ENCODE measurements at regions not wholly inside any gene's neighbourhood (a gene's known extent, or its start where the extent isn't known, plus 50 kb on each side); places are given as distances from the start of the nearest gene placed in this dataset.
A peak's percentile ranks its signal among the peaks of the same experiment; 100 is the strongest.

DNA sequence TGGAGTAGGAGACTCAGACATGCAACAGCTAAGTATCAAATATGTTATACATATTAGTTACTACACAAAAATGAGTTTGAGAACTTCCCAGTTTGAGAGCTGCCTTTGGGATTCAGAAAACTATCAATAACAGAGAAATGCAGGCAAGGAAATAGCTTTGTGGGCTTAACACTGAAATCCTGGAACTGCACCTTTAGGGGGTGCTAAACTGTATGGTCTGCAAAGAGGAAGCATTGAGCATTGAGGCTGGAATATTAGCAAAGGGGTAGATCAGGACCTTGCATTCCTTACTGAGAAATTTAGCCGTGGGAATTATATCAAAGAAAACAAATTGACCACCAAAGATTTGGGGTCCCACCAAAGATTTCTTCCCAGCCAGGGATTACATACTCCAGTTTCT, 580.0 kb downstream of the ZNF385D start:
- Mint-ChIP-seq H3K27ac (peak overlapping the region in 2 of 3 experiments; percentile 49 to 54), H3K36me3 (ENCODE audit: low read depth) (no peaks in the 10 kb centered on the region), H3K9me3 (peaks cover 10% of the 10 kb centered on the region), H3K27me3 (ENCODE audit: low read depth) (no peaks in the 10 kb centered on the region), H3K4me3 (no peak overlapping the region), H3K4me1 (peaks cover 19% of the 10 kb centered on the region)
- TF ChIP-seq, protein P1, sequence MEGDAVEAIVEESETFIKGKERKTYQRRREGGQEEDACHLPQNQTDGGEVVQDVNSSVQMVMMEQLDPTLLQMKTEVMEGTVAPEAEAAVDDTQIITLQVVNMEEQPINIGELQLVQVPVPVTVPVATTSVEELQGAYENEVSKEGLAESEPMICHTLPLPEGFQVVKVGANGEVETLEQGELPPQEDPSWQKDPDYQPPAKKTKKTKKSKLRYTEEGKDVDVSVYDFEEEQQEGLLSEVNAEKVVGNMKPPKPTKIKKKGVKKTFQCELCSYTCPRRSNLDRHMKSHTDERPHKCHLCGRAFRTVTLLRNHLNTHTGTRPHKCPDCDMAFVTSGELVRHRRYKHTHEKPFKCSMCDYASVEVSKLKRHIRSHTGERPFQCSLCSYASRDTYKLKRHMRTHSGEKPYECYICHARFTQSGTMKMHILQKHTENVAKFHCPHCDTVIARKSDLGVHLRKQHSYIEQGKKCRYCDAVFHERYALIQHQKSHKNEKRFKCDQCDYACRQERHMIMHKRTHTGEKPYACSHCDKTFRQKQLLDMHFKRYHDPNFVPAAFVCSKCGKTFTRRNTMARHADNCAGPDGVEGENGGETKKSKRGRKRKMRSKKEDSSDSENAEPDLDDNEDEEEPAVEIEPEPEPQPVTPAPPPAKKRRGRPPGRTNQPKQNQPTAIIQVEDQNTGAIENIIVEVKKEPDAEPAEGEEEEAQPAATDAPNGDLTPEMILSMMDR (IDR thresholded peaks at IDR 0.05; ENCODE audit: unreplicated experiment in 3 of 3): peak; percentile 26 to 50 (median 43)

- no peaks in the 10 kb centered on the region for H3K36me3 Mint-ChIP-seq (ENCODE audit: low read depth)
- no peaks in the 10 kb centered on the region for H3K27me3 Mint-ChIP-seq (ENCODE audit: low read depth)
- peaks cover 19% of the 10 kb centered on the region for H3K4me1 Mint-ChIP-seq
- peaks cover 6% of the 10 kb centered on the region for H3K9me3 Mint-ChIP-seq
- TF ChIP-seq, protein P1 (IDR thresholded peaks at IDR 0.05; ENCODE audit: unreplicated experiment in 3 of 3): no peak
- no peak overlapping the region for H3K4me3 Mint-ChIP-seq
- H3K27ac Mint-ChIP-seq: peak overlapping the region; percentile 26 to 54 (median 49)
Observed at GRCh38 chr3:21169948-21170347, 581.1 kb downstream of the ZNF385D start.

- peaks cover 19% of the 10 kb centered on the region for H3K4me1 Mint-ChIP-seq
- no peak overlapping the region for H3K4me3 Mint-ChIP-seq
- H3K9me3 Mint-ChIP-seq: no peaks in the 10 kb centered on the region
- H3K27me3 Mint-ChIP-seq (ENCODE audit: low read depth): no peaks in the 10 kb centered on the region
- TF ChIP-seq, protein P1 (IDR thresholded peaks at IDR 0.05; ENCODE audit: unreplicated experiment in 3 of 3): no peak
- H3K27ac Mint-ChIP-seq: no peak overlapping the region
- no peaks in the 10 kb centered on the region for H3K36me3 Mint-ChIP-seq (ENCODE audit: low read depth)
Observed at GRCh38 chr3:21168471-21168870, 582.5 kb downstream of the ZNF385D start.

DNA sequence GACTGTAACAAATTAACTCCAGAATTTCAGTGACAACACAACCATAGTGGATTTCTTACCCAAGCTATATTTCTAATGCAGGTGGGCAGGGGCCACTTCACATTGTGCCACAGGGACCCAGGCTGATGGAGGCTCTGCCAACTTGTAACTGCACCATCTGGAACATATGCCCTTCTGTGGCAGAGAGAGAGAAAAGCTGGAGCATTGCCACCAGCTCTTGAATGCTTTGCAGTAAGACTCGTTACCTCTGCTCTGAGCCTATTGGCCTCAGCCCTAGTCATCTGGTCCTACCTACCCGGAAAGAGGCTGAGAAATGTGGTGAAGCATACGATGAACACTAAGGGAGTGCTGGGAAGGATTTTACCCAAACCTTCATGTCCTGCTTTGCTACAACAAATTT, 587.1 kb downstream of the ZNF385D start:
- Mint-ChIP-seq H3K27ac (no peak overlapping the region), H3K9me3 (no peaks in the 10 kb centered on the region), H3K4me1 (peaks cover 14% of the 10 kb centered on the region), H3K36me3 (ENCODE audit: low read depth) (no peaks in the 10 kb centered on the region), H3K4me3 (no peak overlapping the region), H3K27me3 (ENCODE audit: low read depth) (no peaks in the 10 kb centered on the region)
- TF ChIP-seq, protein P1 (IDR thresholded peaks at IDR 0.05; ENCODE audit: unreplicated experiment in 3 of 3): no peak

GRCh38 chr3:21159543-21159906, 591.5 kb downstream of the ZNF385D start:
- Mint-ChIP-seq H3K27ac (peak overlapping the region; percentile 5 to 55 (median 21)), H3K27me3 (ENCODE audit: low read depth) (no peaks in the 10 kb centered on the region), H3K9me3 (peaks cover 2% of the 10 kb centered on the region), H3K4me1 (peaks cover 18% of the 10 kb centered on the region), H3K4me3 (no peak overlapping the region), H3K36me3 (ENCODE audit: low read depth) (no peaks in the 10 kb centered on the region)
- TF ChIP-seq, protein P1 (IDR thresholded peaks at IDR 0.05; ENCODE audit: unreplicated experiment in 3 of 3): no peak

DNA sequence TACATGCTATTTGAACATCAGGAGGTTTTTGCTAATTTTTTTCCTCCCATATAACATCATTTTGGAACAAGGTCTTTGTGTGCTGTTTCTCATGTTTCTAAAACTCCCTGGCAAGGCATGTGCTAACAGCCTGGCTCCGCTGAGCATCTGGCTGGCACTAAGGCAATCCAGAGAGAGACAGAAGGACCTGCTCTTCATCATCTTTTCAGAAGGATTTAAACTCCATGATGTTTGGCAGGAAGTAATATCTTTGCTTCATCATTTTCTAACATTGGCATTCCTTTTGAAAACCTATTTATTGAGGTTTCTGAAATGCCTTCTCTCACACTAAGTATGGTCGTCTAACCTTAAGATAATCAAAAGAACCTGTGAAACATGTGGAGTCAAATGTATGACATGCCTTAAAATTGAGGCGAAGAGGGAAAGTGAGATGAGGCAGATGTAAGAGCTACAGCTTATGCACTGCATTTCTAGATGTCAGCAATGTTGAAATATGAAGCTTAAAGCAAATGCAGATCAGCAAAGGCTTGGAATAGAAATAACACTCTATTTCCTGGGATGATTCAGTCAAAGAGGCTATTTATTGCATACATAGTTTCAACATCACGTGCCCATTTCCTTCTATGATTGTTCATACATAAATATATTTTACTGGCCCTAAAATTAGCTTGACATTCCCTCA, 592.0 kb downstream of the ZNF385D start:
- H3K27ac Mint-ChIP-seq: peak overlapping the region; percentile 5 to 55 (median 21)
- no peak overlapping the region for H3K4me3 Mint-ChIP-seq
- TF ChIP-seq, protein P1 (IDR thresholded peaks at IDR 0.05; ENCODE audit: unreplicated experiment in 3 of 3): no peak
- peaks cover 2% of the 10 kb centered on the region for H3K9me3 Mint-ChIP-seq
- no peaks in the 10 kb centered on the region for H3K27me3 Mint-ChIP-seq (ENCODE audit: low read depth)
- H3K36me3 Mint-ChIP-seq (ENCODE audit: low read depth): no peaks in the 10 kb centered on the region
- peaks cover 18% of the 10 kb centered on the region for H3K4me1 Mint-ChIP-seq

Data from nephron (organoid).